Cardiac fibroblast (primary cell): ENCODE measurements at regions not wholly inside any gene's neighbourhood (a gene's known extent, or its start where the extent isn't known, plus 50 kb on each side); places are given as distances from the start of the nearest gene placed in this dataset.
"Not testable (repeated sequence)": the region's sequence is repeated elsewhere in the genome, so short reads cannot be mapped to it uniquely, and the experiment has no call there.

ENCODE experiments used
- DNase-seq, 2 donors: peaks; one replicate each; pipeline versions ENCODE4 v3.0.0 to v3.0.0-alpha.2; 2010; ENCODE audit warnings: low read depth in 2 of 2
- H3K4me3 ChIP-seq, 2 donors: replicated peaks in 1 of 2; 1 replicate in 1 of 2; 2 replicates in 1 of 2; pipeline ENCODE4 v1.5.1; 2011; ENCODE audit warnings: low read depth in 2 of 2, low read length in 2 of 2, mild to moderate bottlenecking in 2 of 2, moderate library complexity in 1 of 2
- TF ChIP-seq, protein P1 (sequence below): IDR thresholded peaks from one replicate; pipeline ENCODE4 v1.5.1; 2011; ENCODE audit warnings: low read depth, mild to moderate bottlenecking, low read length, inconsistent platforms

DNA sequence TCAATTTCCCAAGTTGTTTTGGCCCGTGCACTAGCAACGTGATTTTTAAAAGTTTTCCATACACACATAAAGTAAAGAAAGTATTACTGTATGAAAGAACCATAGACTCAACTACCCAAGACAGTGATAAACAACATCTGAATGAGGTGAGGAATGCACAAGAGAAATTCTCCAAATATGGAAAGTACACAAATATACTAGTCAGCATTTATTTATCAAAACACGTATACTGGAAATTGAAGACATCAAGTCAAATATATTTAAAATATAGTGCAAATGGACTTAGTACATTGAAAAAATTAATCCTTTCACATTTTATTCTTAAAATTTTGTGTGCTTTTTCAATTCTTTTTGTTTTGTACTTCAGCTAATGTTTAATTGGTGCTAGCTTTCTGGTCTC is 143.6 kb downstream of the ARL4A start:
- TF ChIP-seq, protein P1, sequence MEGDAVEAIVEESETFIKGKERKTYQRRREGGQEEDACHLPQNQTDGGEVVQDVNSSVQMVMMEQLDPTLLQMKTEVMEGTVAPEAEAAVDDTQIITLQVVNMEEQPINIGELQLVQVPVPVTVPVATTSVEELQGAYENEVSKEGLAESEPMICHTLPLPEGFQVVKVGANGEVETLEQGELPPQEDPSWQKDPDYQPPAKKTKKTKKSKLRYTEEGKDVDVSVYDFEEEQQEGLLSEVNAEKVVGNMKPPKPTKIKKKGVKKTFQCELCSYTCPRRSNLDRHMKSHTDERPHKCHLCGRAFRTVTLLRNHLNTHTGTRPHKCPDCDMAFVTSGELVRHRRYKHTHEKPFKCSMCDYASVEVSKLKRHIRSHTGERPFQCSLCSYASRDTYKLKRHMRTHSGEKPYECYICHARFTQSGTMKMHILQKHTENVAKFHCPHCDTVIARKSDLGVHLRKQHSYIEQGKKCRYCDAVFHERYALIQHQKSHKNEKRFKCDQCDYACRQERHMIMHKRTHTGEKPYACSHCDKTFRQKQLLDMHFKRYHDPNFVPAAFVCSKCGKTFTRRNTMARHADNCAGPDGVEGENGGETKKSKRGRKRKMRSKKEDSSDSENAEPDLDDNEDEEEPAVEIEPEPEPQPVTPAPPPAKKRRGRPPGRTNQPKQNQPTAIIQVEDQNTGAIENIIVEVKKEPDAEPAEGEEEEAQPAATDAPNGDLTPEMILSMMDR = no peak
- no peak for DNase-seq
- H3K4me3 ChIP-seq = no peak overlapping the region

GRCh38 chr7:12833829-12834228 is 146.4 kb downstream of the ARL4A start:
- no peak for DNase-seq

GRCh38 chr7:12834782-12835181 is 147.3 kb downstream of the ARL4A start:
- DNase-seq = no peak
- H3K4me3 ChIP-seq = no peak overlapping the region
- TF ChIP-seq, protein P1 = no peak

More at GRCh38 chr7:12833829-12834228, 146.4 kb downstream of the ARL4A start:
- no peak overlapping the region for H3K4me3 ChIP-seq
- TF ChIP-seq, protein P1 = no peak

GRCh38 chr7:12839508-12840153 is 152.2 kb downstream of the ARL4A start:
- DNase-seq = no peak
- H3K4me3 ChIP-seq = no peak overlapping the region
- TF ChIP-seq, protein P1 = no peak

DNA sequence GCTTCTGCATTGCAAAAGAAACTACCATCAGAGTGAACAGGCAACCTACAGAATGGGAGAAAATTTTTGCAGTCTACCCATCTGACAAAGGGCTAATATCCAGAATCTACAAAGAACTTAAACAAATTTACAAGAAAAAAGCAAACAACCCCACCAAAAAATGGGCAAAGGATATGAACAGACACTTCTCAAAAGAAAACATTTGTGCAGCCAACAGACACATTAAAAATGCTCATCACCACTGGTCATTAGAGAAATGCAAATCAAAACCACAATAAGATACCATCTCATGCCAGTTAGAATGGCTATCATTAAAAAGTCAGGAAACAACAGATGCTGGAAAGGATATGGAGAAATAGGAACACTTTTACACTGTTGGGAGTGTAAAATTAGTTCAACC is 157.3 kb downstream of the ARL4A start:
- not testable (repeated sequence) for H3K4me3 ChIP-seq, DNase-seq

GRCh38 chr7:12847001-12847400 is 159.6 kb downstream of the ARL4A start:
- no peak for DNase-seq
- no peak overlapping the region for H3K4me3 ChIP-seq
- TF ChIP-seq, protein P1 = no peak

DNA sequence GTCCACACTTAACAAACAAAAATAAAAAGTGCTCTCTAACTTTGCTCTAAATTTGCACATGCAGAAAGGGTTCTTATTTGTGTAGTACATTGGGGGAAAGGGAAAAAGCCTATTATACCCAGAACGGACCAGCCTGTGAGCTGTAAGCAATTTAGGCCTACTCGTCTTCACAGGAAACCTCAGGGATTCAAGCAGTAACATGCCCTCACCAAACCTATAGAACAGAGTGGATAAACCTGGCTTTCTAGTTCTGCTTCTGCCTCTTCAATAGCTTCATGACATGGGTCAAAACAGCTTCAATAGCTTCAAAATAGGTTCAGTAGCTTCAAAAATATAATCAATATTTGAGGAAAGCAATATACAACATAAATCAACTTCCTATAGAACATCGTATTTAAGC is 163.7 kb downstream of the ARL4A start:
- TF ChIP-seq, protein P1 = no peak
- DNase-seq = no peak
- no peak overlapping the region for H3K4me3 ChIP-seq
